GM18868 (cell line): ENCODE measurements at regions not wholly inside any gene's neighbourhood (a gene's known extent, or its start where the extent isn't known, plus 50 kb on each side); places are given as distances from the start of the nearest gene placed in this dataset.
"Not testable (repeated sequence)": the region's sequence is repeated elsewhere in the genome, so short reads cannot be mapped to it uniquely, and the experiment has no call there.

ENCODE experiments used
- ATAC-seq: cut with Tn5 transposase; IDR thresholded peaks from one replicate; pipeline ENCODE4 v1.9.1; 2021; ENCODE audit warnings: mild to moderate bottlenecking, moderate library complexity; ENCODE audit not compliant: unreplicated experiment

DNA sequence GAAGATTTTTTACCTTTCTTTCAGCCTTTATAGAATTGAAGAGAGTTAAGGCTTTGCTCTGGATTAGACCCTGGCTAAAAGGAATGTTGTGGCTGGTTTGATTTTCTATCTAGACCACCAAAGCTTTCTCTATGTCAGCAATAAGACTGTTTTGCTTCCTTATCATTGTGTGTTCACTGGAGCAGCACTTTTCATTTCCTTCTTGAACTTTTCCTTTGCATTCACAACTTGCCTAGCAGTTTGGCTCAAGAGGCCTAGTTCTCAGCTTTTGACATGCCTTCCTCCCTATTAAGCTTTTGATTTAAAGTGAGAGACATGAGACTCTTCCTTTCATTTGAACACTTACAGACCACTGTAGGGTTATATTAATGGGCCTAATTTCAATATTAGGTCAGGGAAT, 64.1 kb upstream of the USP15 start:
- ATAC-seq = no peak

DNA sequence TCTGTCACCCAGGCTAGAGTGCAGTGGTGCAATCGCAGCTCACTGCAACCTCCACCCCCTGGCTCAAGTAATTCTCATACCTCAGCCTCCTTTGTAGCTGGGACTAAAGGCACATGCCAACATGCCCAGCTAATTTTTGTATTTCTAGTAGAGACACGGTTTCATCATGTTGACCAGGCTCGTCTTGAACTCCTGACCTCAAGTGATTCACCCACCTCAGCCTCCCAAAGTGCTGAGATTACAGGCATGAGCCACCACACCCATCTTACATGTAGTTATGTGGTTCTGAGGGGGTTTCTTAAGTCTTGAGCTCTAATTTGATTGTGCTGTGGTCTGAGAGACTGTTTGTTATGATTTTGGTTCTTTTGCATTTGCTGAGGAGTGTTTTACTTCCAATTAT, 57.3 kb upstream of the USP15 start:
- ATAC-seq = not testable (repeated sequence)

DNA sequence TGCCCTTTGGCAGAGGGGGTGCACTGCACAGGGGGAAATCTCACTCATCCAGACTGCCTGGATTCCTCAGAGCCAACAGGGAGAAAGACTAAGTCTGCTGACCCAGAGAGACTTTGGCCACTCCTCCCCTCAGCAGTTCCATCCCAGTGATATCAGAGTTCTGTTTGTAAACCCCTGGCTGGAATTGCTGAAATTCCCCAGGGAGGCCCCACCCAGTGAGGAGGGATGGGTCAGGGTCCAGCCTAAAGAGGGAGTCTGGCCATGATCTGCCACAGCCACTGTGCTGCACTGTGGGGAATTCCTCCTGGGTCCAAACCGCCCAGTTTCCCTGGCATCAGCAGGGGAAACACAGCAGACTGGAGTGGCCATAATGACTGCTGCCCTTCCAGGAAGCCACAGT, 54.9 kb upstream of the USP15 start:
- no peak for ATAC-seq

DNA sequence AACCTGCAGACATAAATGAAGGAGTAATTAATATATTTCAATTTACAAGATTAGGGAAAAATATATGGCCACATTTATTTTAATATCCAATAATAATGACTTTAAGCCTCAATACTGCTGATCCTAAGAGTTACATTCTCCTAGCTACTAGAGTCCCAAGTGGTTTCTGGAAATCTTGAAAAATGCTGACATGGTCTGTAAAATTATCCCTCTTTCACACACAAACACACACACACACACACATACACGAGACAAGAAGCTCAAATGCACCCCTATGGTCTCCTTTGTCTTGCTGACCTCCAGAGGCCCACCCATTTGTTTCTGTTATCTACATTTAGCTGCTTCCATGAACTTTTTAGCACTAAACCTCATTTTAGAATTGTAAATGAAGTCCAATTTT, 53.0 kb upstream of the USP15 start:
- no peak for ATAC-seq
